ENCODE measurements at regions not wholly inside any gene's neighbourhood (a gene's known extent, or its start where the extent isn't known, plus 50 kb on each side); places are given as distances from the start of the nearest gene placed in this dataset.

- TF ChIP-seq EZH2 (IDR thresholded peaks at IDR 0.05) (no peak), POLR2AphosphoS5 (IDR thresholded peaks at IDR 0.05; ENCODE audit: borderline replicate concordance, low read depth, low read length) (no peak), FOXP2 (optimal IDR thresholded peaks at IDR 0.05; ENCODE audit: control extremely low read depth, extremely low read length, insufficient read depth) (no peak)
Measured at GRCh38 chrX:117641913-117642656, 474.5 kb downstream of the KLHL13 start.
